ENCODE measurements at regions not wholly inside any gene's neighbourhood (a gene's known extent, or its start where the extent isn't known, plus 50 kb on each side); places are given as distances from the start of the nearest gene placed in this dataset.

DNA sequence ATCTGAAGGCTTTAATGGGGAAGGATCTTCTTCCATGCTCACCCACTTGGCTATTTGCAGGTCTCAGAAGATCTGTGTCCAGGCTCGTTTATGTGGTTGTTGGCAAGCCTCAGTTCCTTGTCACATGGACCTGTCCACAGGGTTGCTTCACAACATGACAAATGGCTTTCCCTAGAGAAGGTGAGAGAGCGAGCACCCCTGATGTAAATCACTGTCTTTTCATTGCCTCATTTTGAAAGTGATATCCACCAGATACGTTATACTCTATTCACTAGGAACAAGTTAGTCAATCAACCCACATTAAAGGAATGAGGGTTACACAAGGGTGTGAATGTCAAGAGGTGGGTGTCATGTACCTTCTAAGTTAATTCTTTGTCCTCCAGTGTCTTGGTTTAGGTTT, 433.3 kb downstream of the RPS6KC1 start:
- TF ChIP-seq CTCF (IDR thresholded peaks at IDR 0.05) = no peak
- TF ChIP-seq EP300 (IDR thresholded peaks at IDR 0.05; ENCODE audit: low read depth) = no peak
